Testis (tissue), 2 donors: ENCODE measurements at regions not wholly inside any gene's neighbourhood (a gene's known extent, or its start where the extent isn't known, plus 50 kb on each side); places are given as distances from the start of the nearest gene placed in this dataset.
"Not testable (repeated sequence)": the region's sequence is repeated elsewhere in the genome, so short reads cannot be mapped to it uniquely, and the experiment has no call there.

ENCODE experiments used
- DNase-seq: peaks from one replicate; pipeline ENCODE4 v3.0.0-alpha.2; 2019
- H3K27ac ChIP-seq, 2 donors: fragments of 200-600 bp; sonication (generic); one replicate each; pipeline ENCODE4 v1.5.1; 2019
- H3K27me3 ChIP-seq: fragments of 200-600 bp; sonication (generic); one replicate; pipeline ENCODE4 v1.5.1; 2019
- H3K36me3 ChIP-seq: fragments of 200-600 bp; sonication (generic); one replicate; pipeline ENCODE4 v1.5.1; 2017; ENCODE audit warnings: low read depth; ENCODE audit errors: missing control alignments
- H3K4me1 ChIP-seq: fragments of 200-600 bp; sonication (generic); one replicate; pipeline ENCODE4 v1.5.1; 2019
- H3K4me3 ChIP-seq, 2 donors: fragments of 200-600 bp; sonication (generic); one replicate each; pipeline ENCODE4 v1.5.1; 2017 to 2019
- H3K9me3 ChIP-seq: fragments of 200-600 bp; sonication (generic); one replicate; pipeline ENCODE4 v1.5.1; 2017
- CTCF ChIP-seq, 3 experiments: fragments of 450-650 bp in 2 of 3; fragments of 200-600 bp in 1 of 3; sonication (generic) in 1 of 3; IDR thresholded peaks; one replicate each; pipeline ENCODE4 v1.5.1; 2016 to 2019; ENCODE audit warnings: antibody characterized with exemption in 3 of 3, mild to moderate bottlenecking in 2 of 3, moderate library complexity in 1 of 3
- POLR2A ChIP-seq: fragments of 450-650 bp; IDR thresholded peaks from one replicate; pipeline ENCODE4 v1.6.1; 2017; ENCODE audit warnings: antibody characterized with exemption, mild to moderate bottlenecking, moderate library complexity
- WGBS, 2 donors: methylation state at CpG; one replicate each; pipeline ENCODE4 v1.1.5; 2018; 5-methylcytosine and 5-hydroxymethylcytosine counted together
- intact Hi-C: fragments of 100-400 bp; cut with DNase I; formaldehyde crosslinking; loops from one replicate; pipeline ENCODE4 v1.15.1; 2023; ENCODE audit warnings: low total_unique reads

GRCh38 chrY:18993480-18993879 is 219.9 kb upstream of the HSFY2 start:
- intact Hi-C loops, result no loop called here

GRCh38 chrY:18992684-18993083 is 219.1 kb upstream of the HSFY2 start:
- H3K36me3 ChIP-seq, H3K4me1 ChIP-seq, H3K9me3 ChIP-seq, H3K27ac ChIP-seq, DNase-seq, intact Hi-C loops, H3K27me3 ChIP-seq, H3K4me3 ChIP-seq: not testable (repeated sequence)
- 5% methylated on average over 17 of the region's 52 CpGs; no CpG with 5 or more reads in 1 of the 2 donors for WGBS, 2 donors

More at GRCh38 chrY:18993480-18993879, 219.9 kb upstream of the HSFY2 start:
- no peak for TF ChIP-seq POLR2A
- TF ChIP-seq CTCF (IDR thresholded peaks at IDR 0.05), result no peak
- DNase-seq, result no peak
- H3K4me3 ChIP-seq, result no peak overlapping the region
- H3K9me3 ChIP-seq, result no peaks in the 10 kb centered on the region
- H3K27ac ChIP-seq, result no peak overlapping the region
- 79 to 84% methylated on average over 3 to 4 of the region's 4 CpGs for WGBS, 2 donors
- no peaks in the 10 kb centered on the region for H3K4me1 ChIP-seq
- no peaks in the 10 kb centered on the region for H3K27me3 ChIP-seq
- H3K36me3 ChIP-seq, result no peaks in the 10 kb centered on the region

- Histone ChIP-seq H3K9me3 (no peaks in the 10 kb centered on the region), H3K4me3 (no peak overlapping the region), H3K27me3 (no peaks in the 10 kb centered on the region), H3K27ac (no peak overlapping the region), H3K4me1 (no peaks in the 10 kb centered on the region), H3K36me3 (no peaks in the 10 kb centered on the region)
- no peak for DNase-seq
- intact Hi-C loops, result no loop called here
- TF ChIP-seq POLR2A, result no peak
- TF ChIP-seq CTCF (IDR thresholded peaks at IDR 0.05), result no peak
- WGBS, 2 donors, result 95 to 97% methylated on average over 2 of the region's 2 CpGs
These were observed 215.8 kb upstream of the HSFY2 start for GRCh38 chrY:18989356-18989755.

- Histone ChIP-seq H3K27me3 (no peaks in the 10 kb centered on the region), H3K4me1 (no peaks in the 10 kb centered on the region), H3K27ac (no peak overlapping the region), H3K4me3 (no peak overlapping the region), H3K9me3 (no peaks in the 10 kb centered on the region), H3K36me3 (no peaks in the 10 kb centered on the region)
- 89 to 100% methylated on average over 1 of the region's 1 CpG for WGBS, 2 donors
- TF ChIP-seq CTCF (IDR thresholded peaks at IDR 0.05), result no peak
- no peak for TF ChIP-seq POLR2A
- intact Hi-C loops, result no loop called here
- DNase-seq, result no peak
These were observed 192.5 kb upstream of the HSFY2 start for GRCh38 chrY:18966001-18966400.

- Histone ChIP-seq H3K27me3 (no peaks in the 10 kb centered on the region), H3K9me3 (no peaks in the 10 kb centered on the region), H3K27ac (no peak overlapping the region), H3K4me3 (no peak overlapping the region), H3K36me3 (no peaks in the 10 kb centered on the region), H3K4me1 (no peaks in the 10 kb centered on the region)
- TF ChIP-seq CTCF (IDR thresholded peaks at IDR 0.05) (no peak), POLR2A (no peak)
- no peak for DNase-seq
- intact Hi-C loops, result no loop called here
- WGBS, 2 donors, result 31 to 33% methylated on average over 2 to 4 of the region's 4 CpGs
These were observed 185.3 kb upstream of the HSFY2 start for GRCh38 chrY:18958846-18959245.
